ENCODE measurements at regions not wholly inside any gene's neighbourhood (a gene's known extent, or its start where the extent isn't known, plus 50 kb on each side); places are given as distances from the start of the nearest gene placed in this dataset.

DNA sequence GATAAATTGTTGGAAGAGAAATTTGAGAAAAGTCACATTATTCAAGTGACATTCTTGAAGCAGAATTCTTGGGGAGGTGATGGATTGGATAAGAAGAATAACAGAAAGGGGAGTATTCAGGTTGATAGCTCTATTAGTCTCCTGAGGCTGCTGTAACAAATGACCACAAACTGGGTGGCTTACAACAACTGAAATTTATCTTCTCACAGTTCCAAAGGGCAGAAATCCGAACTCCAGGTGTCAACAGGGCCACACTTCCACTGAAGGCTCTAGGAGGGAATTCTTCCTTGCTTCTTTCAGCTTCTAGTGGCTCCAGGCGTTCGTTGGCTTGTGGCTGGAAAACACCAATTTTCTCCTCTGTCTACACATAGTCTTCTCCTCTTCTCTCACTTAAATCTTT, 99.8 kb downstream of the TES start:
- no peak for DNase-seq (ENCODE audit: low spot score)

DNA sequence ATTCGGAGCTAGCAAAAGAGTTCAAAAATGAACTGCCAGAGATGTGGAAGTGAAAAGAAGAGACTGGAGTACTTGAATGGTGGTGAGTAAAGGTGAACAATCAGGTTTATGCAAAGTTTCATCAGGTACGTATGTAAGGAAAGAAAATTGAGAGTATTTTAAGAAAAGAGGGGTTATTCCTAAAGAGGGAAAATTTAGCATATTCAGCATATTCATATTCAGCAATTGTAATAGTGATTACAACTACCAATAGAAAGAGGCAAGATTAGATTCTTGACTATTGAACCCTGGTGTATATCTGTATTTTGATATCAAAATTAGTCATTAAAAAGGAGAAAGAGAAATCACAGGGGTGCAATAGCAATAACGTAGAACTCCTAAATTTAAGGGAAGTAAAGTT, 100.9 kb downstream of the TES start:
- DNase-seq (ENCODE audit: low spot score): no peak

DNA sequence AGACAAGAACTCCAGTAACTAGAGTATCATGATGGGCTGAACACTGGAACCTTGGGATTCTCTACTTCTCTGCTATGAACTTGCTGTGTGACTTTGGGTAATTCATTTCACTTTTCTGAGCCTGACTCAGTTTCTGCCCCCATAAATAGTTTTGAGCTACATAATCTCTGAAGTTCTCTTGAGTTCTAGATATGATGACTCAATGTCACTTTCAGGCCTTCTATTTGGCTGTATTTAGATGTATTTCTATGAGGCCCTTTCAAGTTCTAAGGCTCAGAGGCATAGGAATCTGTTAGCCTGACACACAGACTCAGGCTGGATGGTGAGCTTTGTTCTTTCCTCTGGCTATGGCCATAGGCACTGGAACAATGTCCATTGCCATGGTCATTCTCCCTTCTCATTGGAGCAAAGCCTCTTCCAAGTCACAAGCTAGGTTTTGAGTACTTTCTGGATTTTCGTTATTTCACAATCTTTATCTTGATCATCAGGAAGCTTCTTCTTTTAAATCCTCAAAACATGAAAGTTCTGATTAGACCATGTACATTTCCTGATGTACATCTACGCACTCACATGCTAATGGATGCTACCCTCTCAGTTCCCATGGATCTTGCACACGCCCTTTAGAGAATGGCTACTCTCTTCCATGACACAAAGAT, 101.6 kb downstream of the TES start:
- no peak for DNase-seq (ENCODE audit: low spot score)

DNA sequence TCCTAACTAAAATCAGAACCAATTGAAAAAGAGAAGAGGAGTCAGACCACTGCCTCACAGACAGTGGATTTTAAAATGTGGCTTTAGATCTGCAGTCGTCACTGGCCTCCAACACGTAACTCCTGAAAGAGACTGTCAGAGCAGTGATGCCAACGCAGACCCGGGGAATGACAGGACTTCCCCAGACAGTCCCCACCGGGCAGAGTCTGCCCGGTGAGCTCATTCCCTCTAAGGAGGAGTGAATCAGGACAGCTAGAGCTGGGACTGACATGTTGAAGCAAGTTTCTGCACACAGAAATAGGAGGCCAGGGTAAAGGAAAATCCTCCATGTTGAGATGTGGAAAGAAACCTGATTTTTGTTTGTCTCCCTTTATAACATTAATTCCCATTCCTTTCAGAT, 105.0 kb downstream of the TES start:
- no peak for DNase-seq (ENCODE audit: low spot score)

DNA sequence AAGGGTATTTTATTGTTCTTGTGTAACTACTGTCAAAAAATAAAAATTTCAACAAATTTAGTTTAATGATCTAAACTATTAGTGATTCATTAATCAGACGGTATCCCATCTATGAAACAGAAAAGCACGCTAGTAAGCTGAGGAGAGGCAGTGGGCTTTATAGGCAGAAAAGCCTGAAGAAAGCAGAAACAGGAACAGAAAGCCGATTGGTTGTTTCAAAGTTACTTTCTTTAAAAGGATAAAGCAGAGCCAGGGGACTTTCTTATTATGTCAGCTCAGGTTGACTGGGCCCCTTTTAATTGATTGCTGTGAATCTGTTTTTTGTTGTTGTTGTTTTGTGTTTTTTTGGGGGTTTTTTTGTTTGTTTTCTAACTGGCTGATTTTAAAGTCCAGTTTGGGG, 105.5 kb downstream of the TES start:
- DNase-seq (ENCODE audit: low spot score): no peak

DNA sequence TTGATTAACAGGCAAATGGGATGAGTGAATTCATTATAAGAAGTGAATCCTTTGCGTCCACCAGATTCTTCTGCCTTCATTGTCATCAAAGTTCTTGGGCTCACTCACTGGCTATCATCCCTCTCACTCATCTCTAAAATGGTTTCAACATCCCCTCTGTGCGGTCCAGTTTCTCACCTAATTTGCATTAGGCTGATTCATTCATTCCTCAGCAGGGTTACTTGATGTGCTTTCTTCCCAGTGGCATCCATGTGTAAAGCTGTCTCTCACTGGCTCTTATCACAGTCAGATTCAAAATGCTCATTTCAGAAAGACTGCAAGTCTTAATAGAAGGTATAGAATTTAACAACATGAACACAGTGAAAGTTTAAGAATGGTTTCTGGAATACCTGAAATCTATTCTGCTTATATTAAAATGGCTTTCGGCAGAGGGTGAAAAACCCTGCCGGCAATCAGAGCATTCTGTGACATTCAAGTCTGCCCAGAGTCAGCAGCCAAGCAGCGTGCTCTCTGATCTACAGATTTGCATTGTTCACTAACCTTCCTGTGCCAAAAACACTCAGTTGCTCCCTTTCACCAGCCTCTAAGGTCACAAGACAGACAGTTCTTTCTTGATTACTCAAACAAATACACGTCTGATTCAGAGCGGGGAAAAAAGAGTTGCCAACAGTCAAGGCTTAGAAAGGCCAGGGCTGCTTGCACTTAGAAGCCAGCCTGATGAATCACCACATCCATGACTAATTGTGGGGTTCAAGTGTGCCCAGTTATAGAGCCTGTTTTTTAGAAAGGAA, 106.7 kb downstream of the TES start:
- peak; percentile 90 for DNase-seq (ENCODE audit: low spot score)

DNA sequence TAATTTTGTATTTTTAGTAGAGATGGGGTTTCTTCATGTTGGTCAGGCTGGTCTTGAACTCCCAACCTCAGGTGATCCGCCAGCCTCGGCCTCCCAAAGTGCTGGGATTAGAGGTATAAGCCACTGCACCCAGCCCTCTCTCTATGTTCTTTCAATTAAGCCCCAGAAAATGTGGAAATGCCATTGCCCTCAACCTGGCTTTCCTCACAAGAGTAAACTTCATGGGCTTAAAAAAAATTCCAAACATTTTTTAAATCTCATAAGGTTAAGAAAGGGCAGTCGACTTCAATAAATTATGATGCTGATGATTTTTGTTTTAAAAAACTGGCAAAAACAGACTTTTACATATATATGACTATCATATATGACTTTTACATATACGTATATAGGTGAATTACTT, 107.6 kb downstream of the TES start:
- no peak for DNase-seq (ENCODE audit: low spot score)

DNA sequence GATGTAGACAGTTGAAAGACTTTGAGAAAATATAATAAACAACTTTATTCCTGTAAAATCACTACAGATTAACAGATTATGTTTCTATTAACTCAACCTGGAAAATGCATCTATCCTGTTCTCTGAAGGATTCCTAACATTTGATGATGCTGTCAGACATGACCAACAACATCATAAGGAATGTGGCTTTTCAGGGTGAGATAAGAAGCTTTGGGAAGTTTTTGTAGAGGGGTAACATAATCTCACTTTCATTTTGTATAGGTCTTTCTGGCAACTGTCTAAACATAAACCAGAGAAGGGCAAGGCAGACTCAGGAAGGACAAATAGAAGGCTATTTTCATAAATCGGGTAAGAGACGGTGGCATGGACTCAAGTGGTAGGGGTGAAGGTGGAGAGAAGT, 112.2 kb downstream of the TES start:
- DNase-seq (ENCODE audit: low spot score): no peak

DNA sequence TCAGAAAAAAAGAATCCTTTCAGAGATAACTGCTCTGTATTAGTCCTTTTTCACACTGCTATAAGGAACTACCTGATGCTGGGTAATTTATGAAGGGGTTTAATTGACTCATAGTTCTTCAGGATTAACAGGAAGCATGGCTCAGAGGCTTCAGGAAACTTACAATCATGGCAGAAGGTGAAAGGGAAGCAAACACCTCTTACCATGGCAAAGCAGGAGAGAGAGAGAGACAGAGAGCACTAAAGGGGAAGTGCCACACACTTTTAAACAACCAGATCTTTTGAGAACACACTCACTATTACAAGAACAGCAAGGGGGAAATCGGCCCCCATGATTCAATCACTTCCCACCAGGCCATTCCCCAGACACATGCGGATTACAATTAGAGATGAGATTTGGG, 114.2 kb downstream of the TES start:
- DNase-seq (ENCODE audit: low spot score): no peak

DNA sequence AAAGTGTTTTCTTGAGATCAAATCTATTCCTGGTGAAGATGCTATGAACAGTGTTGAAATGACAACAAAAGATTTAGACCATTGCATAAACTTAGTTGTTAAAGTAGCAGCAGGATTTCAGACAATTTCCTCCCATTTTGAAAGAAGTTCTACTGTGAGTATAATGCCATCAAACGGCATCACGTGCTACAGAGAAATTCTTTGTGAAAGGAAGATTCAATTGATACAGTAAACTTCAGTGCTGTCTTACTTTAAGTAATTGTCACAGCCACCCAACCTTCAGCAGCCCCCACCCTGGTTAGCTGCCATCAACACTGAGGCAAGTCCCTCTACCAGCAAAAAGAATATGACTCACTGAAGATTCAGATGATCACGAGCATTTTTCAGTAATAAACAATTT, 115.2 kb downstream of the TES start:
- no peak for DNase-seq (ENCODE audit: low spot score)

DNA sequence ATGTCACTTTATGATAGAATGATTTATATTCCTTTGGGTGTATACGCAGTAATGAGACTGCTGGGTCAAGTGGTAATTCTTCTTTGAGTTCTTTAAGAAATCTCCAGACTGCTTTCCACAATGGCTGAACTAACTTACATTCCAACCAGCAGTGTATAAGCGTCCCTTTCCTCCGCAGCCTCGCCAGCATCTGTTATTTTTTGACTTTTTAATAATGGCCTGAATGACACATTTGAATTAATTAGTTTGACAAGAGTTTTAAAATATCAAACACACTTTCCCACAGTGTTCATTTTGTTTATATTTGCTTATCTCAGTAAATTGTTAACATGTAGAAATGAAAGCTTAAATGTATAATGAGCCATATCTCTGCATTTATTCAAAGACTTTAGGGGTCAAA, 116.8 kb downstream of the TES start:
- no peak for DNase-seq (ENCODE audit: low spot score)

DNA sequence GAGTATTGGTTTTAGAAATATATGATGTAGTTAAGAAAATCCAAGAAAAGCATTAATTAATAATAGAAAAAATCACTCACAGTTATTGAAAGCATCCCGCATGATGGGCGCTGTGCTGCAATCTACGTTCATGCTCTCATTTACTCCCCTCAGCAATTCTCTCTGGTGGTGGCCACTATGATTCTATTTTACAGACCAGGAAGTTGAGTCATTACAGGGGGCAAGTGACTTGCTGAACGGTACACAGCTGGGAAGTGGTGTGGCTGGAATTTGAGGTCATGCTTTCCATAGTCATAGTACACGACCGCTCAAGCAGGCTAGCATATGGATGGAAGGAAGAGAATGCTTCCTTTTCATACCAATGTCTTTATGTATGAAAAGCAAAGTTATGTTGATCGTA, 117.4 kb downstream of the TES start:
- no peak for DNase-seq (ENCODE audit: low spot score)

DNA sequence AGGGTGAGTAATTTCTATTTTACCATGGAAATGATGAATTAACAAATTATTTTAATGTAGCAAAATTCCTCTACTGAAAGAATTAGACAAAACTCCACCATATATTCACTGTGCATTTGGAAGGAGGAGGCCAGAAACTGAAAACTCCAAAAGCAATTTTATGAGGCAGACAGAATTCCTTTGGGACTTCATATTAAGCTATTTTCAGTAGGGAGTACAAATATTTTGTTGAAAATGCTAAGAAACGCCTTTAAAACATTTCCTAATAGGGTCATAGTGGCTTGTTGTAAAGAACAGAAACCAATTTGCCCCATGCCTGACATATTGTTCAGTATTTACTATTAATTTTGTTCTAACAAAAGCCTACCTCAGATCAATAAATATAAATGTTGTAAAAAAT, 117.8 kb downstream of the TES start:
- no peak for DNase-seq (ENCODE audit: low spot score)

DNA sequence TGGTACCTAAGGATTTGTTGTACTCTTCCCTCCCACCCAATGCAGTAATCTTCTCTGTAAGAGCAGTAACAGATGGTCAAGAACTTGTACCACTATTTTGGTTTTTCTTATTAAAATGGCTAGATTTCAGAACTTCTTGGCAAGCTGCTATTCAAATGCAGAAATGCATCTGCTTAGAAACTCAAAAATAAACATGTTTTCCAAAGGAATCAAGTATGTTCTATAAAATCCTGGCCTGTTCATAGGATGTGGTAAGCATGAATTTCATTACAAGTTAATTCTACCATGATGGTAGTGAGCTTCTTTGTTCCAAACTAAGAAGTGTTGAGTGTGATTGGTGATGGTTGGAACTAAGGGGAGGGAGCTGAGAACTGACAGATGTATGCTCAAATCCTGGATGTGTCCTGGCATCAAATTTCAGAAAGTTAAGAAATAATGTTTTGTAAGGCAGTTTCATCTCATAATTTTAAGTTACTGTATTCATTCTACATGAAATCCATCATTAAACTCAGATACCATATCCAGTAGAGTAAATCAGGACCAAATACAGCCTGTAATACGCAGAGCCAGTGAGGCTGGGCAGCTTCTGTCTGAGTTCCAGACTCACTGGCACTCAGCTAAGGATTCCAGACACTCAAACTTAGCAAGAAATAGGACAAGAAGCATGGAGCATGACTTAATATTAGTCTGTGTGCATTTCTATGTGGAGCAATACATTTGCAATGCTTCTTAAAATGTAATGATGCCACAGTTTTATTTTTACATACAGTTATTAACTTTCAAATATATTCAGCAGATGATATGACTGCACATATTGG, 119.6 kb downstream of the TES start:
- no peak for DNase-seq (ENCODE audit: low spot score)

DNA sequence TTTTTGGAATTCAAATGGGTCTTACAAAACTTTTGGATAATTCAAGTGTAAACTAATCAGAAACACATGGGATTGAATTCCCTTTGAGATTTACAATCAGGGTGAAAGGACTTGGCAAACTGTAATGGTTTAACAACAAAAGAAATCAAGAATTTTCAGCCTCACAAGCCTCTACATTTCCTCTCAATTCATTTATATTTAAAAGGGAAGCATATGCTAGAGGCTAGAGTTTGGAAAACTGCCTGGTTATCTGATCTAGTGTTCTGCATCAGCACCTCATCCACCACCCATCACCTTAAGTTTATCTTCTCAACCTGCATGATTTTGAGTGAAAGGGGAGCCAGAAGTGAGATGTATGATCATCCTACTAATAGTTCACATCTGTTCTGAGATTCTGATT, 120.7 kb downstream of the TES start:
- no peak for DNase-seq (ENCODE audit: low spot score)

DNA sequence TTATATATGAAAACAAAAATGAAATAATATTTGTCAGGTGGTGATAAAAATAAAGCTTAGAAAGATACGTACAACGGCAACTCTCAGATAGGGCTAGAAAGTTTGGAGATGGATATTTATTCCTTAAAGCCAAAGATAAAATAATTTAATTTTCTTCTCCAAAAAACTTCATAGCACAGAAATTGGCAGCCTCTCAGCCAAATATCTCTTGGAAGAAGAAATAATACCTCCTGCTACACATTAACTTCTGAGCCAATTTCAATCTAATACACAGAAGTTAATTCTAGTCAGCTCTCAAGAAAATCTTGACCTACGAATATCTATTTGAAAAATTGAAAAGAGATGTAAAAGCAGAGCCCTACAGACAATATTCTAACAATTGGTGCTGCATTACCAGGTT, 122.4 kb downstream of the TES start:
- DNase-seq (ENCODE audit: low spot score): no peak

DNA sequence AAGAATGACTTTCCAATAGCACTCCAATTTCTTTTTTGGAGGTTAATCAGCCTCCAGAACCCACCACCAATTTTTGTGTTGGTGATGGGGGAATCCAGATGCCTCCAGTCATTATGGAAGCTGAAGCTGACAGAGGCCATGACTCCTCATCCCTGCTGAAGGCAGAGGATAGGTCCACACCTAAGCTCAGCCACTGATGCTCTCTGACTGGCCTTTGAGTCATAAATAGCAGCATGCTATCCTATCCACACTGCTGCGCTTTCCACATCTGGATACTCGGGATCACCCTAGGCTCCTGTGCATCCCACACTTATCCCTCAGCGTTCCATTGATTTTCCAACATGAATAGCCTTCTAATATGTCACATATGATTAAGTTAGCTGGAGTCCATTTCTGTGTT, 124.2 kb downstream of the TES start:
- no peak for DNase-seq (ENCODE audit: low spot score)

DNA sequence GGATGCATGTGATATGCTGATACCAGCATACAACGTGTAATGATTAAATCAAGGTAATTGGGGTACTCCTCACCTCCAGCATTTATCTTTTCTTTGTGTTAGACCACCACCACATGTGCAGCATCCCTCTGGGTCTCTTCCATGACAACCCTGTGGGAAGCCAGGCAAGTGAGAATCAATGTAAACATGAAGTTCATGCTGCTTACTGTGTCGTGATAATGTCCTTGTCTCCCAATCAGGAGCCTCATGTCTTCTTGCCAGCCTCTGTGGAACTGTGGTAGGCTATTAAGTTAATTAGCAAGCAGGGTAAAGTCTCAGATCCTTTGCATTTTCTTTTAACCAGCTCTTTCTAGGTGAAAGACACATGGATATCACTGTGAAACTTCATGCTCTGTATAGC, 126.7 kb downstream of the TES start:
- DNase-seq (ENCODE audit: low spot score): no peak

DNA sequence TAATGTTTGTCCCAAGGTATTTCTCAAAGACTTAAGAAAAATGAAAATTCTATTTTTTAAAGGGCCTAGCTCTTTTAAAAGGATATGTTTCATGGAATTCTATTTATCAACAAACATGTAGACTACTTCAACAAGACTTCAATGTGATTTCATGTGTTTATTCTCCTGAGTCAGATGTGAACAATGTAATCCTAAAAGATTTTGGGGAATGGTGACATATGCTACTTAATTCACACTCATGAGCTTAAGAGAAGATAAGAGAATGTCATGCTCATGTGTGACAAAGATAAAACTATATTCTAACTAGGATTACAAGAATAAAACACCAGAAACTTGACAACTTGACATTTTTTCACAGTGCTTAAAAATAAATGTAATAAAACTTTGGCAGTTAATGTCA, 127.5 kb downstream of the TES start:
- DNase-seq (ENCODE audit: low spot score): no peak

DNA sequence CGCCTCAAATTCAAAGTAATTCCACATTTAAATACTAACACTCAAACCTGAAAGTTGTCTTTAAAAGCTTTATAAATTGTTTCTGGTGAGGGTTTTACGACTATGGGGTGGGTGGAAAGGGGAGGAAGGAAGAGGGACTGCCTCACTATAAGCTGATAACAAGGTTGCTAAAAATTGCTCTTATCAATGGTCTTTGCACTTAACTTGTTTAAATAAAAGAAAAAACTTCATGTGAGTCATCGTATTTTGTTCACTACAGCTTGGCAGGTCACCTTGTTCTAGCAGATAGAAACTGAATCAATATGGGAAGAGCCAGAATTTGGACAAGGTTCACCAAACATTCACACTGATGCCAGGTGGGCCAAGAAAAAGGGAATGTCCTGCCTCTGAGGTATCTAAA, 129.2 kb downstream of the TES start:
- DNase-seq (ENCODE audit: low spot score): no peak

DNA sequence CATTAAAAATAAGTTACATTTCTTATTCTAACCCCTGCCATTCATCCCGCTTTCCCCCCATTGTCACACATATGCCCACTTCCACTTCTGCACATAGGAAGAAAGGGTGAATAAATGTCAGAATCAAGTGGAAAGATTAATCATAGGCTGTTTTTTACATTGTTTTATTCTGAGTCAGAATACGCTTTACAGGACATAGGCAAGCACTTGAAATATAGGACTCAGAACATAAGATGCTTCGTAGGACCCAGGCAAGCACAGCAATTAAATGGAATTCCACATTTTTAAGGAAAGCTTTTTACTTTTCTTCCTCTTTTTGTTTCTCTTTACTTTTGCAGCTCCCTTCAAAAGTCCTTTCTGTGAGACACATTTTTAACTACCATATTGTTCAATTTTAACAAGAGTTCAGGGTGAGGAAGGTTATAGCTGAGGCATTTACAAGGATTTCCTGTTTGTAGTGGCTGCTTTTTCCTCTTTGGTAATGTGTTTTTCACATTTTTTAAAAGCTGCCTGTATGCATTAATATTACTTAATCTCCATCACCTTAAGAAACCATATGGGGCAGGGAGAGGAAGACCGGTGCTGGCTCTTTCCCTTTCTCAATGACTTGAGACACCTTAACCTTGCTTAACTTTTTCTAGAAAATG, 130.0 kb downstream of the TES start:
- DNase-seq (ENCODE audit: low spot score): no peak

Data from globus pallidus (tissue), 1 donor.